NCI-H526 treated with DMSO at 0.1 percent for 48 hours (cell line): ENCODE measurements at regions not wholly inside any gene's neighbourhood (a gene's known extent, or its start where the extent isn't known, plus 50 kb on each side); places are given as distances from the start of the nearest gene placed in this dataset.
"Not testable (repeated sequence)": the region's sequence is repeated elsewhere in the genome, so short reads cannot be mapped to it uniquely, and the experiment has no call there.

Source experiments
- DNase-seq: peaks from one replicate; lab custom pipeline; 2025; lab: John Stamatoyannopoulos, UW

DNA sequence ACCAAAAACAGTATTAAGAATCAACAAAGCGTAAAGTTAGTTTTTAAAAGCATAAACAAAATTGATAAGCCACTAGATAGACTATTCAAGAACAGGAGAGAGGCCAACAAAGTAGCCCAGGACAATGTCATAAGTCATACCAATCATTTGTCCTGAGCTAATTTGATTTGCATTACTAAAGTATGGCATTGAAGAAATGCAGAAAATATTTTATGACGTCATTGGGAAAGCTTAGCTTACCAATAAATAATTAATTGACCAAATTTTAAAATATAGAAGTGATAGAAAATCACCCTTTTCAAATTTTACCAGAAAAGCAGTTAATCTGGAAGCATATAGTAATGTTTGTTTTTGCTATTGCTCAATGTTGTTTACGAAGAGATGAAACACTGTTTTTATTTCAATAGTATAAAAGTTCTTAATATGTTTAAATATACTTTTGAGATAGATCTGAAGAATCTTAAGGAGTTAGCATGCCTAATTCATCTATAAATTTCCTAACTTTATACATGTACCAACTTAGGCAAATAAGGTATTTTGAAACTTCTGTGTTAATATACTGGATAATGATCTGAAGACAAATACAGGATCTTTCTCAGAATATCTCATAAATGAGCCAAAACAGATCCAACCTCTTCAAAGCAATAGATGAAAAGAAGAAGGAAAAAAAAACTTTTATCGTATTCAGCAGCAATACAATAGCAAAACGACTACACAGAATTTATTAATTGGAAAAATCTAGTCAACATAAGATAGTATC lies 1118.5 kb downstream of the SLC16A7 start:
- DNase-seq = no peak

DNA sequence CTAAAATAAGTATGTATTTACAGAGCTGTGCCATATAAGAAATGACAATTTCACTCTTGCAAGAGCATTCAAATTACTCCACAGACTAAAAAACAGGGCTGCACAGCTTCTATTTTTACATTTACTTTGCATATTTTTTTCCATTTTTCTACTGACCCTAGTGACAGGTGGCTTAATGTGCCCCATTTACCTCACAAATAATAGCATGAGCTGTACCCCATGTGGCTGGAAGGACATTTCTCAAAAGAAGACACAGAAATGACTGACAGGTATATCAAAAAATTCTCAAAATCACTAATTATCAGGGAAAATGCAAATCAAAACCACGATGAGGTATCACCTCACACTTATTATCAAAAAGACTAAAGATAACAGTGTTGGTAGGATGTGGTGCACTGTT lies 1128.6 kb downstream of the SLC16A7 start:
- no peak for DNase-seq

DNA sequence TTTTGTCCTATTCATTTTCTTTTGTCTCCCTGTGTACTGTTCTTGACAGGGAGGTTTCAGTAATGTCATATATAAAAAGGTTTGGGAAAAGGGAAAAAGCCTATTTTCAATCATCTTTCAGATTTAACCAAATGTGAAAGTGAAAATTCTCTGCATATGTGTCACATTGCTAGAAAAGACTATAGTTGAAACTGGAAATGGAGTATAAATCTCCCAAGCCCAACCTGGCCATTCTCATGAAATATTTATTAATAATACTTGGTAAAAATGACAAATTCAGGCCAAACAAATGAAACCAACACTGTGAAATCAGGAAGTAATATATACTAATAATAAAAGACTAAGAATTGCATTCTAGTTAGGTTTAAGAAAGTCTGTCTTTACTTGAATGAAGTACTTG lies 1129.2 kb downstream of the SLC16A7 start:
- DNase-seq = no peak

DNA sequence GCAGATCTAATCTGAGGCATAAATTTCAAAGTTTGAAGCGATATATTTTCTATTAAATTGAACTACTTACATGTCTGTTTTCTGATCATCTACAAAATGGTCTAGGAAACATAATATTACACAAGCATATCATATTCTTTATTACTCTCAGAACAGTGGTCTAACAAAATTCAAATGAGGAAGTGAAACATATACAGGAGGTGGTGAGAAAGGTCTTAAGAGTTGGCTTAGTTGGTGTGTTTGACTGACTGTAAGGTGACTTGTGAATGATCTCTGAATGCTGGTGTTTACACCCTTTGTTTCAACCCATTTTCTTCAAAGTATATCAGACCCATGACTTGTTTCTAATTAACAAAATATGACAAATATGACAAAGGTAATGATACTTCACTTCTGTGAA lies 1156.8 kb downstream of the SLC16A7 start:
- DNase-seq = no peak

DNA sequence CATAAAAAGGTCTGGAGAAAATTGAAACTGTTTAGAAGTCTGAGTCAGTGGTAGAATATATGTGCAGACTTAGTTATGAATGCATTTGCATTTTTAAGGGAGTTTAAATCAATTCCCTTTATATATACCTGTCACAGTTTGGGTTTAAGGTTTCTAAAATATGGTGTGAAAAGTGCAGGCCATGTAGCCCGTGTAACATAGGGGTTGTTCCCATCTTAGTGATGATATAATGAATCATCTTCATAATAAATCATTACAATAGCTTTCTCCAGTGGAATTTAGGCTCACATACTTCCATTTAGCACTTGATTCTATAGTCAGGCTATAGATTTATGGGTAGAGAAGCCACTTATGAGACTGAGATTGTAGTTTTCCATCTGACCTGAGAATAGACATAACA lies 1162.4 kb downstream of the SLC16A7 start:
- DNase-seq = no peak

DNA sequence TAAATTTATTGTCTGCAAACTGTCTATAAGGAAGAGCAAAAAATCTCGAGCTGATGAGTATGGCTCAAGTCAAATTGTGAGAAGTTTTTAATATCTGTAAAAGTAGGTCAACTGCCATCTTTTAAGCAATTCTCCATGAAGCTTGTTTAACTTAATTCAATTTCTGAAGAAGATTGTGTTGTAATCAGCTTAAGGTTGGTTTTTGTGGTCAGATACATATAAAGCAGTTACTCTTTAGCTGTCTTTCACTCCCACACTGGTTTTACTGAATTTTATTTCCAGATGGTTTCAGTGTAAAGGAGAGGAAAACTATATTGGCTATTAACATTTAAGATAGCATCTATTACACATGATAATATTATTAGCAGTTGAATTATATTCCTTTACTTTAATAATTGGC lies 1165.1 kb downstream of the SLC16A7 start:
- DNase-seq = no peak

DNA sequence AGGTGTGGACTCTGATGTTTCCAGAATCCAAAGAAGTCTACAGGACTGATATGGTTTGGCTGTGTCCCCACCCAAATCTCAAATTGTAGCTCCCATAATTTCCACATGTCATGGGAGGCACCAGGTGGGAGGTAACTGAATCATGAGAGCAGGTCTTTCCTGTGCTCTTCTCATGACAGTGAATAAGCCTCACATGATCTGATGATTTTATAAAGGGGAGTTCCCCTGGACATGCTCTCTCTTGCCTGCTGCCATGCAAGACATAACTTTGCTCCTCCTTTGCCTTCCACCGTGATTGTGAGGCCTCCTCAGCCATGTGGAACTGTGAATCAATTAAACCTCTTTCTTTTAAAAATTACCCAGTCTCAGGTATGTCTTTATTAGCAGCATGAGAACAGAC lies 1205.3 kb downstream of the SLC16A7 start:
- not testable (repeated sequence) for DNase-seq

DNA sequence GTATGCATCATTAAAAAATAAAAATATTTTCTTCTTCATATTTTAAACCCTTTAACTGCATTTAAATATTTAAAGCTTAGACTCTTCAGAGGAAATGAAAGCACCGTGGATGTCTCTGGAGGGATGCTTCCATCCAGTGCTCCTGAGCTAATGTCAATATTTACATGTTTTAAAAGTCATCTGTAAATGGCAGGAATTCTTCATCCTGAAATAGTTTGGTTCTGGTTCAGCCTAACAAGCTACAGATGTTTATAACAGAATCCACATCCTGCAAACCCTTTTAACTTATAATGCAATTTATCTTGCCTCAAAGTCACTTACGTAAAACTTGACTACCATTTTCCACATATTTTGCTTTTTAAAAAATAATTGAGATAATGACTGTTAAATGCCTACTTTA lies 1207.3 kb downstream of the SLC16A7 start:
- no peak for DNase-seq

DNA sequence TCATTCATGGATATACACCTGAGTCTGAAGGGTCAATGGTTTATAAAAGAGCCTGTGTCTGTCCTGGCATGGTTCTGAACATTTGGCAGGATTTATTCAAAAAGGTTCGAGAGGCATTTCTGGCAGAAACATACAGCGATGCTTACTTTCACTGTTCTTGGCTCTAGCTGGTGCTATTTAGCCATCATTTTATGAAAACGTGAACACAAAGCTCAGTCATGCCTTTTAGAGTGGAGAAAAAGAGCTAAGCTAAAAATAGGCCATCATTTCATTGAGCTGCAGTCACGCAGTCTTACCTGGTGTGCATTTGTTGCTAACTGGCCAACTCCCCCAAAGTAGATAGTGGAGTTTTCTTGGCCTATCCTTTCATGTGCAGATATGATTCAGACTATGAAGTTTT lies 1209.5 kb downstream of the SLC16A7 start:
- no peak for DNase-seq

DNA sequence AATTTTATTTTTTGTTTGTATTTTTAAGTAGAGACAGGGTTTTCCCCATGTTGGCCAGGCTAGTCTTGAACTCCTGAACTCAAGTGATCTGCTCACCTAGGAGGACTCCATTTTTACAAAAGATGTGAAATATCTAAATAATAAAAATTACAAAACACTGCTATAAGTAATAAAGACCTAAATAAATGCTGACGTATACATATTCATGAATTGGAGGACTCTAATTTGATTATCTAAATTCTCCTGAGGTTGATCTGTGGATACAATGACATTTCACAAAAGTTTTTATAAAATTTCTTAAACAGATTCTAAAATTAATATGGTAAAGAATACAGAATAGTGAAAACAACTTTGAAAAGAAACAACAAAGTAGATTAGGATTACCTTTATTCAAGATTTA lies 1224.0 kb downstream of the SLC16A7 start:
- DNase-seq = no peak

DNA sequence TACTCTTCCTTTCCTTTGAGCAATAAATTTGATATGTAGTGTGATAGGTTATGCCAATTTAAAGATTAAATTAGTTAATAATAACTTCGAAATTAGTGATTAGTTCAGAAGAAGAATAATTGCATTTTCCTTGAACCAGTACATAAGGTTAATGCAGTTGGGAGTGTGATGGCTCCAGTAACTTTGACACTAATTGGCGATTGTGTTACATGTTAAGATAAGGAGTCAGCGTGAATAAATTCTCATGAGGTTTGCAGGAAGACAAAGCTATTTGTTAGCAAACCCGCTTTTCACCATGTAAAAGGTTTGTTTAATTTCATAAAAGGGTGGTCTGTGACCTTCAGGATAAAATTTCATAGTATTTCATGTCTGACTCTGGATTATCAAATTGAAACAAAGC lies 1226.8 kb downstream of the SLC16A7 start:
- DNase-seq = no peak

DNA sequence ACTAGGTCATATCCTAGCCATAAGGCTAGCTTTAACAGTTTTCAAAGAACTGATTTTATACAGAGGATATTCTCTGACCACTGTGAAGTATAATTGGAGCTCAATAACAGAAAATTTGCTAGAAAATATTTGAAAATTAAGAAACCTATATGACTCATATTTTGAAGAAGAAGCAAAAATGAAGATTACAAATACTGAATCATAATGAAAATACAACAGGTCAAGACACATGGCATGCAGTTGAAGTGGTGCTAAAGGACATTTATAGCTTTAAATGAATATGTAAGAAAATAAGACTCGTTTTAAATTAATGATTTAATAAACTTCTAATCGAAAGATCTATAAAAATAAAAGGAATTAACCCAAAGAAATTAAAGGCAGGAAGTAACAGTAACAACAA lies 1234.6 kb downstream of the SLC16A7 start:
- DNase-seq = no peak

DNA sequence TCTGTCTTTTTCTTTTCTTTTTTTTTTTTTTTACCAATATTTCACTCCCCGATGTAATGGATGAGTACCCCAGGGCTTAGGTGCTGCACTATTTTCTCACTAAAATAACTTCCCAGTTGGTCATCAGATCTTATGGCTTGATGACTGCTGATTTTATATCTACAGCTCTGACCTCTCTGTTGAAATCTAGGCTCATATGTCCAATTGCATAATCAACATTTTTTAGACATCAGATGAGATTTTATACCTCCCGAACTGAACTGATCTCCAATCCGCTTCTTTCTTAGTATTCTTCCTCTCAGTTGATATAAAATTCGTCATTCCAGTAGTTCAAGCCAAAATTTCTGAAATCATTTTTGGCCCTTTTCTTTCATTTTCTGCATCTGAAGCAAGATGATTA lies 1236.5 kb downstream of the SLC16A7 start:
- no peak for DNase-seq

DNA sequence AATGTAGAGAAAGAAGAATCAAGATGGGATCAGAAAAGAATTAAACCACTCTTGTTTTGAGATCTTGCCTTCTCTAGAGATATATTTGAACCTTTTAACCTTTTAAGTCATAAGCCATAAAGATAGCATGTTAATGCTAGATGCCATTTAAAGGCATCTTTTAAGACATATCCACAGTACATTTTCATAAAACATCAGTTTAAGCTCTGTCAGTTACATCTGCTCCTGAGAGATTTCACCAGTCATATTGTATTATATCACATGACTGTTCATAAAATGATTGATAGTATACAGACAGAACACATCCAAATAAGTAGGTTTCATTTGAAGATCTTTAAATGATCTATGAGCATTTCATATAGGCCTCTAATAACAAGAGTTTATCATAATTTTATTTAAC lies 1238.5 kb downstream of the SLC16A7 start:
- no peak for DNase-seq

DNA sequence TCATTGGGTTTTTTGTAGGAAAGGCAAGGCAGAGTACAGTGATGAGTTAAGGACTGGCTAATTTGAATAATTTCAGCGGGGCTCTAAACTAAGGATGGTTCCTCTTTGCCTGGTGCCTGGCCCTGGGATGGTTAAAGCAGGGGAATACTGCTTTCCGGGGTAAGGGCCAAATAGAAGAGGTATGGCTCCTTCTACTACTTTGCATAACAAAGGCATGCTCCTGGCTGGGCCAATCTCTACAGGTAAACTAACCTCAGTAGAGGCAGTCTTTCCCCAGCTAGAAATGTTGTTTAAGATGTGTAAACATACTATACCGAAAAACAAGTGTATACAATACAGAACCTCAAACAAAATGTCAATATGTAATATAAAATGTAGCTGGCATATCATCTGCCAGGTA lies 1239.0 kb downstream of the SLC16A7 start:
- no peak for DNase-seq

DNA sequence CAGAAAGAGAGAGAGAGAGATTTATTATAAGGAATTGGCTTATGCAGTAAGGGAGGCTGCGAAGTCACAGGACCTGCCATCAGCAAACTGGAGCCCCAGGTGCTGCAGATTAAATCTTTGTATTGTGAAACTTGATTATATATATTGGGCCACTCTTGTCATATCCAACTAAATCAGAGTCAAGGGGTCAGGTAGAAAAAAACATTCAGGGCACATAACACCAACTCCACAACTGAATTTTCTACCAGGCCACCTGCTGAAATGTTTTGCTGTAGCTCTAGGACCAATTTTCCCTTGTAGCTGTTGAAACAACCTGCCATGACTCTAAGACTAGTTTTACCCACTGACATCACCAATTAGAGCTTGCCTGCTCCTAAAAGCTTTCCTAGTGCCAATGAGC lies 1240.8 kb downstream of the SLC16A7 start:
- DNase-seq = no peak

DNA sequence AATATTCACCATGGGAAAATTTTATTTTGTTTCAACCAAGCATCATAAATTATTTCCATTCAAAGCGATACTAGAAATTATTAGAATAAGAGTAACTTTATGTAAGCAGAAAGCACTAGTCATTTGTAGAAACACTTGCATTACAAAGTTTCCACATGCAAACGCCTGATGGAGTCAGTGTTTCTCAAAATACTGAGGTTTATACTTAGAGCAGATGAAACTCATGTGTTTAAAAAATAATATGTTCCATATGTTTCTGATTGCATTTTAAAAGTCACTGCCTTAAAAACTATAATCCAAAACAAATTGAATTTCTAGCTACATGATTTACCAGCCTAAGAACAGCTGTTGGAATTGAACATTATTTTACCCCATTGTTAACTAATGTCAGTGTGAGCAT lies 1246.4 kb downstream of the SLC16A7 start:
- no peak for DNase-seq

DNA sequence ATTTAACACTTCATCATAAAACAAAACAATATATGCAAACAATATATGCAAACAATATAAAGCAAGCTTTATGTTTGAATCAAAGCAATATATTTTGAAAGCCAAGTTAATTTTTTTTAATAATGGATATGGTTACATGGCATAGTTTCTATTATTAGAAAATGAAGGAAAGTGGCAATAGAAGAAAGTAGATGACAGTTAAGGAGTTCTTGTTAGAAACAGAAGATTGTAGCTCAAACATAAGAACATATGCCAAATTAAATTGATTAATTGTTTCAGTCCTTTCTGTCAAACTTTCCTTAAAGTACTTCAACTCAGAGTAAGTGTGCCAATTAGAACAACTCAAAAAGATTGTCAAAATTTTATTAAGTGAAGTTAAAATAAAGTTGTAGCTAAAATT lies 1248.3 kb downstream of the SLC16A7 start:
- no peak for DNase-seq

DNA sequence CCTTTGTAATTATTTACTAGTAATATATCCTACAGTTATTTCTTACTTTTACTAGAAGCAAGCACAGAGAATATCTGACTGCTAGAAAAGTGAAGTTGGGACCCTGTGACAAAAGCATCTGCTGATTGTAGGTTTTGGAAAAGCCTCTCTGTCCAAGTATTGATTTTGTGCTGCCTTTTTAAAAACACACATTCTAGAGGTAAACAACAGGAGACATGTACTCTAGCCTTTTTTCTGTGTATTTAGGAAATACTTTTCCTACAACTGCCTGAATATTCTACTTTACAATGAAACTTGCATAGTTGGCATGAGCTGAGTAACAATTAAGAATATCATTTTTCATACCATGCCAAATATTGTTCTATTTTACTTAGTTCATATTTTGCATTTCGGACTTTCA lies 1249.0 kb downstream of the SLC16A7 start:
- no peak for DNase-seq

DNA sequence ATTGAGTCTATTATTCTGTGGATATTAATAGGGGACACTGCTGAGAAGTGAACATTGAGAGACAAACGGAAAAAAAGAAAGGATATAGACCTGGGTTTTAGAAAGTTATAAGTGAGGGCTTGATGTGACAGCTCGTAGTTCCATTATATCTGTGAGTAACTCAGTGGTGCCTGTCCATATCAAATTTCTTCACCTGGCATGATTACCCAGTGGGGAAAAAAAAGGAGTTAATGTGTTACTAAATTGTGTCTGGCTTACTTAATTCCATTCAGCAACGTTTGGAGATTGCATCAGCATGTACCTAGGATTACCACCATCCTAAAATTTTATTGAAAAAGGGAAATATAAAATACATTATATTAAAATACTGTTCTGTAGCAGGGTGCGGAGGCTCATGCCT lies 1249.9 kb downstream of the SLC16A7 start:
- no peak for DNase-seq

DNA sequence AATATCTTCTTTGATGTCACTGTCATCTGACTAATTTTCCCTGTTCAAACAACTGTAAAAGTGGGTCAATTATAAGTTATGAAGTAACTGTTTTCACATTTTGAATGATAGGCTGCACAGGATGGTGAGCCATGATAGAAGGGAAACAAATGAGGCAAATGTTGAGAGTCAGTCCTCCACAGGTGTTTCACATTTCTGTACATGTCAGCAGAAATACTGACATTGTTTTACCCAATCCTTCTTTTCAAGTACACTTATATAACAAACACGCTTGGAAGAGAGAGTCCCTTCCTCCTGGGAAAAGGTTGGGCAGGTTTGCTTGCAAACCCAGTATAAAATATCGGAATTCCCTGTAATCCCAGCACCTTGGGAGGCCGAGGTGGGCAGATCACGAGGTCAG lies 1251.5 kb downstream of the SLC16A7 start:
- DNase-seq = no peak

DNA sequence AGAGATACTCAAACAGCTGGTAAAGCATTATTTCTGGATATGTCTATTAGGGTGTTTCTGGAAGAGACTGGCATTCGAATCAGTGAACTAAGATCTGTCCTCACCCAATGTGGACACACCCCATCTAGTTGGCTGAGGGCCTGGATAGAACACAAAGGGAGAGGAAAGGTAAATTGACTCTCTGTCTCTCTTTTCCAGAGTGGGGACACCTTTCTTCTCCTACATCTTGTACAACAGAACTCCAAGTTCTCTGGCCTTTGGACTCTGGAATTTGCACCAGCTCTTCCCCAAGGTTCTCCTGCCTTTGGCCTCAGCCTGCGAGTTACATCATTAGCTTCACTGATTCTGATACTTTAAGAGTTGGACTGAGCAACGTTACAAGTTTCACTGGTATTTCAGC lies 1253.9 kb downstream of the SLC16A7 start:
- DNase-seq = no peak

DNA sequence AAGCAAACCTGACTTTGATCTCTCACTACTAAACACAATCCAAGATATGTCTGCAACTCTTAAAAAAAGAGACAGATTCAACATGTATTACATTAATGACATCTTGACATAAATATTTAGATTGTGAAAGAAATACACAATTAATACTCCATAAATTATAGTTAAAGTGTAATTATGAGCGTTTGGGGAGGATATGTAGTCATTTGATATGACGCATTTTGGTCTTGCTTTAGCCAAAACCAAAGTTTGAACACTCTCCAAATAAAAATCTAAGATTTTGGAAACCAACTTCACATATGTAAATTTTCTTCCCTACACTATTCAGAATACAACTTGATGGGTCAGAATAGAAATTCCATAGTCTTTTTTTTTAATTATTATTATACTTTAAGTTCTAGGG lies 1257.6 kb downstream of the SLC16A7 start:
- DNase-seq = no peak

DNA sequence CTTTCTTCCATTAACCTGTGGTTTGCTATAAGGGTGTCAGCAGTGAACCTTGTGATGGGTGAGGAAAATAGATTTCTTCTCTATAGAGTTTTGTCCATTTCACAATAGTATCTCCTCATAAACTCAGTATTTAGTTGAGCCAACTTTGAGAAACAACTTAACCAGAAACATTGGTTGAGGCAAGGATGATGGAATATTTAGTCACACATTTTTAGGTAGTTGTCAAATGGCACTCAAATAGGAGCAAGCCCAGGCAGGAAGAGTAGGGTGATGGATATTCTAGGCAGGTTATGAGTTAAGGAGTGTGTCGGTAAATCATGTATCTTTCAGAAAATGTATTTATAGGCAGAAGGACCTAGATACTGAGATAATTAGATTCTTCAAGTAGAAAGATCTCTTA lies 1267.6 kb downstream of the SLC16A7 start:
- no peak for DNase-seq

DNA sequence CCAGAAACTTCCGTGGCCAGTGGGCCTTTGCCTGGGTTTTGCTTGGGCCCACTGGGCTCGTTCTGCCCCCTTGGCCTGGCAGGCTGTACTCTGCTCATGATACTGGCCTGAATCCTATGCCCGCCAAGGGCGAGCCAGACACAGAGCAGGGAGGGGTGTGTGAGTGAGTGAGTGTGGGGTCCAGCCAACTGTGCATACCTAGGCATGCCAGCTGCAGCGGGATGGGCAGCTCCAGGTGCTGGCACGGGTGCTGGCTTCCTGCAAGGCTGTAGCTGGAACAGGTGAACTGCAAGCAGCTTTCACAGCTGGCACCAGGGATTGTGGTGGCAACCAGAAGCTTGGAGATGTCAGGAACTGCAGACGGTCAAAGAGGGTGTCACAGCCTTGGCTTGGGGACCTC lies 1276.4 kb downstream of the SLC16A7 start:
- no peak for DNase-seq
